Sigmoid colon (tissue), 6 donors: ENCODE measurements at regions not wholly inside any gene's neighbourhood (a gene's known extent, or its start where the extent isn't known, plus 50 kb on each side); places are given as distances from the start of the nearest gene placed in this dataset.

Source experiments
- DNase-seq: peaks from one replicate; pipeline ENCODE4 v3.0.0-alpha.2; 2019
- H3K27ac ChIP-seq, 4 donors: fragments of 200-600 bp; sonication (generic); one replicate each; pipeline ENCODE4 v1.5.1; 2016 to 2019; ENCODE audit warnings: mild to moderate bottlenecking in 1 of 4
- H3K27me3 ChIP-seq, 3 donors: fragments of 200-600 bp; sonication (generic); one replicate each; pipeline ENCODE4 v1.5.1; 2019; ENCODE audit warnings: mild to moderate bottlenecking in 1 of 3
- H3K36me3 ChIP-seq, 4 donors: fragments of 200-600 bp; sonication (generic); one replicate each; pipeline ENCODE4 v1.5.1; 2016 to 2019
- H3K4me1 ChIP-seq, 4 donors: fragments of 200-600 bp; sonication (generic); one replicate each; pipeline ENCODE4 v1.5.1; 2017 to 2019
- H3K4me3 ChIP-seq, 4 donors: fragments of 200-600 bp; sonication (generic); one replicate each; pipeline ENCODE4 v1.5.1; 2017 to 2019; ENCODE audit warnings: mild to moderate bottlenecking in 2 of 4, moderate library complexity in 1 of 4
- H3K9me3 ChIP-seq, 4 donors: fragments of 200-600 bp in 3 of 4; sonication (generic) in 3 of 4; one replicate each; pipeline versions ENCODE4 v1.5.1 to v1.6.1; 2013 to 2019
- CTCF ChIP-seq, 4 experiments: fragments of 450-650 bp in 3 of 4; fragments of 200-600 bp in 1 of 4; IDR thresholded peaks; one replicate each; pipeline ENCODE4 v1.5.1; 2016 to 2019; ENCODE audit warnings: antibody characterized with exemption in 4 of 4, mild to moderate bottlenecking in 3 of 4, moderate library complexity in 2 of 4
- EP300 ChIP-seq, 4 donors: sonication (generic); formaldehyde crosslinking; IDR thresholded peaks; one replicate each; pipeline ENCODE4 v1.6.1; 2017; ENCODE audit warnings: antibody characterized with exemption in 4 of 4
- POLR2A ChIP-seq, 2 donors: fragments of 450-650 bp; IDR thresholded peaks; one replicate each; pipeline ENCODE4 v1.6.1; 2016; ENCODE audit warnings: antibody characterized with exemption in 2 of 2, mild to moderate bottlenecking in 2 of 2, moderate library complexity in 2 of 2
- POLR2AphosphoS5 ChIP-seq, 4 donors: sonication (generic); formaldehyde crosslinking; IDR thresholded peaks; one replicate each; pipeline ENCODE4 v1.6.1; 2017; ENCODE audit warnings: antibody characterized with exemption in 4 of 4
- WGBS, 2 donors: extraction: QIAGEN DNeasy Blood & Tissue Kit; methylation state at CpG; one replicate each; pipeline ENCODE4 v1.1.7; 2013; 5-methylcytosine and 5-hydroxymethylcytosine counted together
- intact Hi-C: fragments of 100-400 bp; cut with DNase I; formaldehyde crosslinking; loops from one replicate; pipeline ENCODE4 v1.15.1; 2023
- donor health status: healthy with polysubstance abuse.
- donor health status: healthy.

GRCh38 chr3:81419228-81419627 is 342.2 kb downstream of the GBE1 start:
- H3K4me1 ChIP-seq = no peaks in the 10 kb centered on the region
- intact Hi-C loops = no loop called here
- TF ChIP-seq POLR2A (IDR thresholded peaks at IDR 0.05) (no peak), CTCF (IDR thresholded peaks at IDR 0.05) (peak in 1 of 4 experiments; percentile 30), EP300 (IDR thresholded peaks at IDR 0.05) (no peak)

DNA sequence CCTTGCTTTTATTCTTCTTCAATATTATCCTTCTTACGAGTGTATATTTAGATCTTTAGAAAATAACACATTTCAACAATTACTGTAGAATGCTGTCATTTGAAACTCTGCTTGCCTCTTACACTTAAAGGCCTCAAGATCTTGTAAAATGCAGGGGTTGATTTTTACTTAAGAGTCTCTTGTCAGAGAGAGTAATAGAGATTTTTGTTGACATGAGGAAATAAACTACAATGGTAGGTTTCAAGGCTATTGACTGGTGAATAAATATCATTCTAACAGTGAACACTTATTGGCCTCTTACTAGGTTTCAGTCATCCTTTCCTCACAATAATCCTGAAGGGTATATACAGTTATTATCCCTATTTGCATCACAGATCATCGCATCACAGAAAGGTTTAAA is 344.6 kb downstream of the GBE1 start:
- H3K9me3 ChIP-seq = no peaks in the 10 kb centered on the region
- 76 to 93% methylated on average over 2 of the region's 2 CpGs for WGBS, 2 donors
- intact Hi-C loops = no loop called here

More at GRCh38 chr3:81419228-81419627, 342.2 kb downstream of the GBE1 start:
- Histone ChIP-seq H3K27me3 (no peaks in the 10 kb centered on the region), H3K4me3 (no peak overlapping the region), H3K27ac (no peak overlapping the region), H3K9me3 (no peaks in the 10 kb centered on the region), H3K36me3 (no peaks in the 10 kb centered on the region)
- DNase-seq = no peak

GRCh38 chr3:81406318-81406717 is 355.1 kb downstream of the GBE1 start:
- DNase-seq = no peak
- Histone ChIP-seq H3K9me3 (no peaks in the 10 kb centered on the region), H3K27me3 (no peaks in the 10 kb centered on the region), H3K36me3 (no peaks in the 10 kb centered on the region), H3K27ac (no peak overlapping the region), H3K4me3 (no peak overlapping the region), H3K4me1 (no peaks in the 10 kb centered on the region)
- WGBS, 2 donors = 17 to 28% methylated on average over 1 of the region's 1 CpG
- intact Hi-C loops = no loop called here
- TF ChIP-seq EP300 (IDR thresholded peaks at IDR 0.05) = no peak
- no peak for TF ChIP-seq POLR2A (IDR thresholded peaks at IDR 0.05)
- no peak for TF ChIP-seq CTCF (IDR thresholded peaks at IDR 0.05)
- no peak for TF ChIP-seq POLR2AphosphoS5 (IDR thresholded peaks at IDR 0.05)

More for the DNA sequence above, 344.6 kb downstream of the GBE1 start:
- Histone ChIP-seq H3K27ac (no peak overlapping the region), H3K4me3 (no peak overlapping the region), H3K4me1 (no peaks in the 10 kb centered on the region), H3K36me3 (no peaks in the 10 kb centered on the region), H3K27me3 (no peaks in the 10 kb centered on the region)
- TF ChIP-seq POLR2A (IDR thresholded peaks at IDR 0.05) (no peak), POLR2AphosphoS5 (IDR thresholded peaks at IDR 0.05) (no peak), EP300 (IDR thresholded peaks at IDR 0.05) (no peak), CTCF (IDR thresholded peaks at IDR 0.05) (no peak)
- no peak for DNase-seq

GRCh38 chr3:81395739-81396513 is 365.5 kb downstream of the GBE1 start:
- Histone ChIP-seq H3K27ac (no peak overlapping the region), H3K9me3 (no peaks in the 10 kb centered on the region), H3K36me3 (no peaks in the 10 kb centered on the region), H3K4me3 (no peak overlapping the region), H3K4me1 (no peaks in the 10 kb centered on the region), H3K27me3 (no peaks in the 10 kb centered on the region)
- DNase-seq = no peak
- intact Hi-C loops = no loop called here
- WGBS, 2 donors = 70 to 78% methylated on average over 7 of the region's 7 CpGs
- TF ChIP-seq POLR2AphosphoS5 (IDR thresholded peaks at IDR 0.05) = no peak
- no peak for TF ChIP-seq CTCF (IDR thresholded peaks at IDR 0.05)
- no peak for TF ChIP-seq POLR2A (IDR thresholded peaks at IDR 0.05)
- no peak for TF ChIP-seq EP300 (IDR thresholded peaks at IDR 0.05)
